ENCODE measurements at regions not wholly inside any gene's neighbourhood (a gene's known extent, or its start where the extent isn't known, plus 50 kb on each side); places are given as distances from the start of the nearest gene placed in this dataset.
"Not testable (repeated sequence)": the region's sequence is repeated elsewhere in the genome, so short reads cannot be mapped to it uniquely, and the experiment has no call there.

GRCh38 chr12:131656796-131657195, 54.1 kb upstream of the SFSWAP start:
- DNase-seq (ENCODE audit: low read depth), result not testable (repeated sequence)

- not testable (repeated sequence) for DNase-seq (ENCODE audit: low read depth)
Observed at GRCh38 chr12:131658605-131659004, 52.3 kb upstream of the SFSWAP start.

- not testable (repeated sequence) for DNase-seq (ENCODE audit: low read depth)
Observed at GRCh38 chr12:131659484-131659883, 51.4 kb upstream of the SFSWAP start.

DNA sequence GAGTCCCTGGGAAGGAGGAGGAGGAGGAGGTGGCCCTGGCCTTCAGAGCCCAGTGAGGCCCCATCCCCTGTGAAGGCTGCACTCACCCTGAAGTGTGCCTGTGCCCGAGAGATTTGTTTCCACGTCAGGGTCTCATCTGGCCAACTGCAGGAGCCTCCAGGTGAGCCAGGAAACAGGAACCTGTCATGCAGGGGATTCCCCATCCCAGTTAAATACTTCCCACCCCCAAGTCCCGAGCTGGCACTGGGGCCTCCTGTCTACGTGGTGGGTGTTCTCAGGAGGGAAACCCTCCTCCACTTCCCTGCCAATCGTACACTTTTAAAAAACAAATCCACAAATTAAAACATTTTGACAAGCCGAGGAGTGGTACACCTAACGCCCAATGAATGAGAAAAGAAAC, 50.9 kb upstream of the SFSWAP start:
- not testable (repeated sequence) for DNase-seq (ENCODE audit: low read depth)

DNA sequence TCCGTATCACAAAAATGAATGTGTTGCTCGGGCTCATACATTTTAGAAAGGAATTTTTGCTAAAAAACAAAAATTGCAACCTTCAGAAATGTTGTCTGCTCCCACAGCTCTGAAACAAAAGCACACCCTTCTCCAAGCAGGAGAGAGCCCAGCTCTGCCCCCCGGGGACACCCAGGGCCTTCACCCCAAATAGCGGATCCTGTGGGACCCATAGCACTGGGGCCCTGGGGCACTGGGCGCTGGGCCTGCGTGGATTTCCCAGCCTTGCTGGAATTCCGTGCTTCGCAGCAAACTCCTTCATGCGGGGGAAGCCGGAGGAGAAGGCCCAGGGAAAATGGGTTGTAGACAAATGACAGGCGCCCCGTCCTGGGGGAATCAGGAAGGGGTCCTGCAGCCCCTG, 50.5 kb upstream of the SFSWAP start:
- not testable (repeated sequence) for DNase-seq (ENCODE audit: low read depth)

All from EH (cell line).